ENCODE measurements at regions not wholly inside any gene's neighbourhood (a gene's known extent, or its start where the extent isn't known, plus 50 kb on each side); places are given as distances from the start of the nearest gene placed in this dataset.

GRCh38 chr9:99282406-99282805 lies 60.3 kb downstream of the SEC61B start:
- Mint-ChIP-seq H3K36me3 (no peaks in the 10 kb centered on the region), H3K4me1 (peaks cover 10% of the 10 kb centered on the region), H3K27me3 (peaks cover 27% of the 10 kb centered on the region), H3K4me3 (no peak overlapping the region), H3K9me3 (ENCODE audit: low read depth) (no peaks in the 10 kb centered on the region), H3K27ac (no peak overlapping the region)
- ATAC-seq (no peak), DNase-seq (no peak)
- CTCF ChIA-PET: no interaction called here

GRCh38 chr9:99285965-99286364 lies 63.9 kb downstream of the SEC61B start:
- peaks cover 10% of the 10 kb centered on the region for H3K4me1 Mint-ChIP-seq
- ATAC-seq (no peak), DNase-seq (no peak)
- no peaks in the 10 kb centered on the region for H3K9me3 Mint-ChIP-seq (ENCODE audit: low read depth)
- H3K4me3 Mint-ChIP-seq: no peak overlapping the region
- H3K36me3 Mint-ChIP-seq: no peaks in the 10 kb centered on the region
- no peak overlapping the region for H3K27ac Mint-ChIP-seq
- peaks cover 23% of the 10 kb centered on the region for H3K27me3 Mint-ChIP-seq
- CTCF ChIA-PET: interaction anchor here (0.6 kb wide), 1 partner anchor 785 kb away, joined by 3 read pairs; no protein-coding TSS in a partner anchor

GRCh38 chr9:99286536-99286935 lies 64.5 kb downstream of the SEC61B start:
- no peaks in the 10 kb centered on the region for H3K9me3 Mint-ChIP-seq (ENCODE audit: low read depth)
- peaks cover 23% of the 10 kb centered on the region for H3K27me3 Mint-ChIP-seq
- no peak overlapping the region for H3K27ac Mint-ChIP-seq
- ATAC-seq (no peak), DNase-seq (no peak)
- no peak overlapping the region for H3K4me3 Mint-ChIP-seq
- H3K4me1 Mint-ChIP-seq: peaks cover 10% of the 10 kb centered on the region
- CTCF ChIA-PET: interaction anchor here (0.6 to 0.8 kb wide), 2 partner anchors 92 to 784 kb away, joined by 3 read pairs; no protein-coding TSS in a partner anchor
- H3K36me3 Mint-ChIP-seq: no peaks in the 10 kb centered on the region

DNA sequence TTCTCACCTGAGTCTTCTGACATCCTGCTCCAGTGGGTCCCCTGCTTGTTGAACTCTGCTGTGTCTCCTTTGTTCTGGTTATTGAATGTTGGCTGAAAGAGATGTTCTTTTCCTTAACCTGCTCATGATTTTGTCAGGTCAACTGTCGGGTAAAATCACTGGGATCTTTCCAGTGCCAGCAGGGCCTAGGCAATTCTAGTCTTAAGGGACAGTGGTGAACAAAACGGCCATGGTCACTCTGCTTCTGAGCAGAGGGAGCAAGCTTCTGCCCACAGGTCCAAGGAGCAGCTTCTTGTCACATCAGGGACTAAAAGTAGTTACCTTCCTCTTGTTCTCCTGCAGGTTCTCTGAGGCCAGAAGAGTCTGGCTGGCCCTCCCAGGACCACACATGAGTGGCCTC lies 65.6 kb downstream of the SEC61B start:
- H3K27ac Mint-ChIP-seq: no peak overlapping the region
- DNase-seq (no peak), ATAC-seq (no peak)
- H3K9me3 Mint-ChIP-seq (ENCODE audit: low read depth): no peaks in the 10 kb centered on the region
- peaks cover 10% of the 10 kb centered on the region for H3K4me1 Mint-ChIP-seq
- no peak overlapping the region for H3K4me3 Mint-ChIP-seq
- CTCF ChIA-PET: no interaction called here
- H3K27me3 Mint-ChIP-seq: peaks cover 25% of the 10 kb centered on the region
- no peaks in the 10 kb centered on the region for H3K36me3 Mint-ChIP-seq

- ATAC-seq (no peak), DNase-seq (no peak)
- peaks cover 10% of the 10 kb centered on the region for H3K4me1 Mint-ChIP-seq
- CTCF ChIA-PET: no interaction called here
- peaks cover 32% of the 10 kb centered on the region for H3K27me3 Mint-ChIP-seq
- no peaks in the 10 kb centered on the region for H3K9me3 Mint-ChIP-seq (ENCODE audit: low read depth)
- H3K27ac Mint-ChIP-seq: no peak overlapping the region
- no peaks in the 10 kb centered on the region for H3K36me3 Mint-ChIP-seq
- H3K4me3 Mint-ChIP-seq: no peak overlapping the region
Measured at GRCh38 chr9:99288830-99289229, 66.7 kb downstream of the SEC61B start.

DNA sequence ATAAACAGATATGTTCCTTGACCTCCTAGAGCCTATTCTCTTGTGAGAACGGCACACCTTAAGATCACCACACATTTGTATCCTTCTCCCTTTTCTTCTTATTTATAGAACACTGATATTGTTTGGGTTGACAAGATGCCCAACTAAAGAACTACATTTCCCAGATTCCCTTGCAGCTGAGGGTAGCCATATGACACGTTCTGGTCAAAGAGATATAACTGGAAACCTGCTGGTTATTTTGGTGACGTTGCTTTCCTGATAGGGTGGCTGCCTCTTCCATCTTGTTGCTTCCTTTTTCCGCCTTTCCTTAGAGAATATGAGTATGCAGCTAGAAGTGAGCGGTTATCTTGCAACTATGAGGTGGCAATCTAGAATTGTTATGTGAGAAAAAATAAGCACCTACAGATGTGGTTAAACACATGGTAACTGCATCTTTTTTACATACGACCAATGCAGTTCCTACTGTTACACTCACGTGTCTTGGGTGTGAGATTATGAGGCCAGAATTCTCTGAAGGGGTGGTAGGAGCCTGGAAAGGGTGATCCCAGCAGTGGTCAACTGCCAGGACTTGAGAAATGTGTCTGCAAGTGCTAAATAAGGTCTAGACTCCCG lies 72.9 kb downstream of the SEC61B start:
- H3K27me3 Mint-ChIP-seq: peaks cover 30% of the 10 kb centered on the region
- CTCF ChIA-PET: no interaction called here
- no peaks in the 10 kb centered on the region for H3K36me3 Mint-ChIP-seq
- no peaks in the 10 kb centered on the region for H3K9me3 Mint-ChIP-seq (ENCODE audit: low read depth)
- DNase-seq (no peak), ATAC-seq (no peak)
- H3K27ac Mint-ChIP-seq: no peak overlapping the region
- peaks cover 3% of the 10 kb centered on the region for H3K4me1 Mint-ChIP-seq
- no peak overlapping the region for H3K4me3 Mint-ChIP-seq

DNA sequence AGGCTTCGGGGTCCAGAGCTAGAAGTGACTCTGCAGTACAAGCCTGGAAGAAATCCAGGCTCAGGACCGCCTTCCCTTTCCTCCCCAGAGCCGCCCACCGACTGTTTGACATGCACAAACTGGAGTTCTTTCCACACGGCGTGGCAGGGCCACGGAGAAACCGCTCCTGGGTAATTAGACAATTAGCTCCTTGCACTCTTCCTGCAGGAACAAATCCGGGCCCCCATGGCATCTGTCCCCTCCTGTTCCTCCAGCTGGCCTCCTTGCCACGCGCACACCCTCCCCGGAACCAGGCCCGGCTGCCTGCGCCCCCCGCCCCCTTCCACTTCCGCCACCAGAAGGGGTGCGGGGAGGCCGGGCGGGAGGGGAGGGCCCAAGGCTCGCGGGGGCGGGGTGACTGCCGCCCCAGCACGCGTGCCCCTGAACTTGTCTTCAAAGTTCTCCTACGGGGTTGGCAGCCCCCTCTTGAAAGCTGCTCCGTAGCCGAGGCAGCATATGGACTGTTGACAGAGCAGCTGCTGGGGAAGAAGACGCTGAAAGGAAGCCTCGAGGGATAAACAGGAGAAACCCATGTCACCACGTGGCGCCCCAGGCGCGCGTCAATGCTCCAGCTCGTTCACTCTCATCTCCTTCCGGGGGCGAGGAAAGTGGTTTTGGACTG lies 74.3 kb downstream of the SEC61B start:
- no peaks in the 10 kb centered on the region for H3K9me3 Mint-ChIP-seq (ENCODE audit: low read depth)
- CTCF ChIA-PET: interaction anchor here (1.3 kb wide), 1 partner anchor 99 kb away, joined by 4 read pairs; no protein-coding TSS in a partner anchor

GRCh38 chr9:99298614-99299013 lies 76.5 kb downstream of the SEC61B start:
- H3K4me3 Mint-ChIP-seq: no peak overlapping the region
- H3K9me3 Mint-ChIP-seq (ENCODE audit: low read depth): no peaks in the 10 kb centered on the region
- DNase-seq (no peak), ATAC-seq (no peak)
- no peak overlapping the region for H3K27ac Mint-ChIP-seq
- CTCF ChIA-PET: interaction anchor here (0.8 kb wide), 1 partner anchor 407 kb away, joined by 3 read pairs; no protein-coding TSS in a partner anchor
- H3K4me1 Mint-ChIP-seq: peaks cover 3% of the 10 kb centered on the region
- no peaks in the 10 kb centered on the region for H3K36me3 Mint-ChIP-seq
- peaks cover 25% of the 10 kb centered on the region for H3K27me3 Mint-ChIP-seq

More for the DNA sequence above, 74.3 kb downstream of the SEC61B start:
- ATAC-seq (no peak), DNase-seq (no peak)
- Mint-ChIP-seq H3K27ac (no peak overlapping the region), H3K36me3 (no peaks in the 10 kb centered on the region), H3K4me3 (no peak overlapping the region), H3K27me3 (peaks cover 36% of the 10 kb centered on the region), H3K4me1 (peaks cover 3% of the 10 kb centered on the region)

DNA sequence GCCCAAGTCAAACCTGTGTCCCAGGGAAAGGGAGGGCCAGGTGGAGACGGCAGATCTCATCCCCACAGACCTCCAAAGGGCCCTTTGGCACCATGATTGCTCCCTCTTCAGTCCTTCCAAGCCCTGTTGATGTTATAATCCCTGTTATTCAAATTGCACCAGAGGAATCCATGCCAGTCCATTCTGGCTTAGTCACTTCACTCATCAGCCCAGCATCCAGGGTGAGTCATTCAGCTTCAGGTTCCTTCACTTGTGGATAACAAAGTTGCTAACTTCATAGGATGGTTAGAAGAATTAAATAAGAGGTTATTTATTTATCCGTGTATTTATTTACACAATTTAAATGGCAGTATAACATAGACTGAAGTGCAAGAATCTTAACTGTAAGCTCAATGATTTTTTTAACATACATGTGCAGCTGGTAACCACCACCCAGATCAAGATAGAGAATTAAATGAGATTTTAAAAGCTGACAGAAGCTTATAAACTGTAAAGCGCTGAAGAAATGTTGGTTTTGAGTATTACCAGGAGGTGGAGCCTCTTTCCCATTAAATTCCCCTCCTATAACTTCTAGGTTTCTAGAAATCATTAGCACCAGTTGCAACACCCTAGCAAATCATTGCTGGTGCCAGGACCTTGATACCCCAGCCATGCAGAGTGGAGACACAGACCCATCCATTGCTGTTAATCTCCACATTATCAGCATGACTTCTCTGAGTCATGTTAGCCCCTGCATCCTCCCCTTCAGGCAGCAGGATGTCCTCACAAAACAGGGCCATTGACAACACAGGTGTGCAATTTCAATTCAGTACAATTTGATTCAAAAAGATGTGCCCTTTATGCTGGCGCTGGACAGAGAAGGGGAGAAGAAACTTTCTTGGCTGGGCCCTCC lies 77.4 kb downstream of the SEC61B start:
- CTCF ChIA-PET: no interaction called here
- no peaks in the 10 kb centered on the region for H3K36me3 Mint-ChIP-seq
- peaks cover 3% of the 10 kb centered on the region for H3K4me1 Mint-ChIP-seq
- ATAC-seq: no peak
- DNase-seq: no peak
- no peak overlapping the region for H3K27ac Mint-ChIP-seq
- H3K4me3 Mint-ChIP-seq: no peak overlapping the region
- H3K9me3 Mint-ChIP-seq (ENCODE audit: low read depth): no peaks in the 10 kb centered on the region
- peaks cover 26% of the 10 kb centered on the region for H3K27me3 Mint-ChIP-seq

DNA sequence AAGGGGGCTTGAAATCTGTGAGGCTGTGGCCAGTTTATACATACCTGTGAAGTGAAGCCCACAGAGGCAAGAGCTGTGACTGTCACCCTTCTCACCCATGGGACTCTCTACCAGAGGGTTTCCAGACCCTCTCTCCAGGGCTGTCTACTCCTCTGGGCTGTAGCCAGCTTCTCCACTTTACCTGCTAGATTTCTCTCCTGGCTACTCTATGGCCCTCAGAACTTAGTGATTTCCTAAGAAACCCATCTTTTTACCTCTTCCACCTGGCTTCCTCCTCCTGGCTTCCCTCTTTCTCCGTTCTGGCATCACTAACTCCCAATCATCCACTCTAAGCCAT lies 78.0 kb downstream of the SEC61B start:
- ATAC-seq: no peak
- Mint-ChIP-seq H3K27me3 (peaks cover 26% of the 10 kb centered on the region), H3K27ac (no peak overlapping the region), H3K36me3 (no peaks in the 10 kb centered on the region), H3K4me1 (peaks cover 3% of the 10 kb centered on the region), H3K9me3 (ENCODE audit: low read depth) (no peaks in the 10 kb centered on the region), H3K4me3 (no peak overlapping the region)
- CTCF ChIA-PET: no interaction called here
- no peak for DNase-seq

- H3K4me3 Mint-ChIP-seq: no peak overlapping the region
- CTCF ChIA-PET: no interaction called here
Measured at GRCh38 chr9:99300603-99301002, 78.5 kb downstream of the SEC61B start.

GRCh38 chr9:99303177-99303576 lies 81.1 kb downstream of the SEC61B start:
- Mint-ChIP-seq H3K4me1 (no peaks in the 10 kb centered on the region), H3K36me3 (no peaks in the 10 kb centered on the region), H3K4me3 (no peak overlapping the region), H3K27ac (no peak overlapping the region), H3K27me3 (peaks cover 23% of the 10 kb centered on the region), H3K9me3 (ENCODE audit: low read depth) (no peaks in the 10 kb centered on the region)
- CTCF ChIA-PET: interaction anchor here (0.7 to 1.0 kb wide), 3 partner anchors 72 to 521 kb away, joined by 3 read pairs; no protein-coding TSS in a partner anchor
- ATAC-seq: no peak
- no peak for DNase-seq

More at GRCh38 chr9:99300603-99301002, 78.5 kb downstream of the SEC61B start:
- no peaks in the 10 kb centered on the region for H3K36me3 Mint-ChIP-seq
- peaks cover 26% of the 10 kb centered on the region for H3K27me3 Mint-ChIP-seq
- H3K27ac Mint-ChIP-seq: no peak overlapping the region
- peaks cover 3% of the 10 kb centered on the region for H3K4me1 Mint-ChIP-seq
- DNase-seq: no peak
- no peaks in the 10 kb centered on the region for H3K9me3 Mint-ChIP-seq (ENCODE audit: low read depth)
- no peak for ATAC-seq

- no peak for ATAC-seq
- peaks cover 34% of the 10 kb centered on the region for H3K27me3 Mint-ChIP-seq
- no peaks in the 10 kb centered on the region for H3K9me3 Mint-ChIP-seq (ENCODE audit: low read depth)
- H3K4me3 Mint-ChIP-seq: no peak overlapping the region
- DNase-seq: no peak
- H3K4me1 Mint-ChIP-seq: no peaks in the 10 kb centered on the region
- CTCF ChIA-PET: interaction anchor here (0.8 kb wide), 1 partner anchor 142 kb away, joined by 3 read pairs; no protein-coding TSS in a partner anchor
- no peaks in the 10 kb centered on the region for H3K36me3 Mint-ChIP-seq
- no peak overlapping the region for H3K27ac Mint-ChIP-seq
Measured at GRCh38 chr9:99305124-99305523, 83.0 kb downstream of the SEC61B start.

Measured in activated CD8-positive, alpha-beta memory T cell treated with anti-CD3 and anti-CD28 coated beads, Interleukin-2, amount 10 ng/mL, durations not matched to agents 7 days and 5 days (primary cell).